ENCODE measurements at regions not wholly inside any gene's neighbourhood (a gene's known extent, or its start where the extent isn't known, plus 50 kb on each side); places are given as distances from the start of the nearest gene placed in this dataset.

GRCh38 chr1:83813576-83813975 is 185.4 kb downstream of the TTLL7 start:
- Mint-ChIP-seq H3K4me1 (no peaks in the 10 kb centered on the region), H3K36me3 (peaks cover 6% of the 10 kb centered on the region), H3K27me3 (no peaks in the 10 kb centered on the region), H3K27ac (no peak overlapping the region), H3K4me3 (no peak overlapping the region), H3K9me3 (no peaks in the 10 kb centered on the region)
- no peaks in the 10 kb centered on the region for H3K27me3 ChIP-seq (replicated peaks in 1 of 2; ENCODE audit: control insufficient read depth in 2 of 2, extremely low read depth in 1 of 2, insufficient read depth in 2 of 2, low read length in 1 of 2)
- POLR2A ChIA-PET, result no interaction called here
- no peaks in the 10 kb centered on the region for H3K36me3 ChIP-seq (ENCODE audit: control insufficient read depth in 2 of 2, extremely low read depth in 1 of 2, insufficient read depth in 1 of 2, low read length in 1 of 2)
- no peaks in the 10 kb centered on the region for H3K9me3 ChIP-seq
- no peak overlapping the region for H3K4me3 ChIP-seq (ENCODE audit: control insufficient read depth in 1 of 2, extremely low read depth in 1 of 2, low read length in 1 of 2)
- CTCF ChIA-PET, result no interaction called here
- 100% methylated on average over 2 of the region's 4 CpGs for WGBS (ENCODE audit: insufficient coverage)
- ATAC-seq (replicated peaks in 1 of 4) (no peak), DNase-seq (no peak)
- no peak overlapping the region for H3K27ac ChIP-seq (ENCODE audit: low read length)
- no peaks in the 10 kb centered on the region for H3K4me1 ChIP-seq (ENCODE audit: control insufficient read depth in 1 of 2, extremely low read depth in 1 of 2, insufficient read depth in 2 of 2, low read length in 2 of 2)

- POLR2A ChIA-PET, result no interaction called here
- Mint-ChIP-seq H3K27ac (no peak overlapping the region), H3K4me3 (no peak overlapping the region), H3K9me3 (no peaks in the 10 kb centered on the region), H3K4me1 (no peaks in the 10 kb centered on the region), H3K27me3 (no peaks in the 10 kb centered on the region), H3K36me3 (no peaks in the 10 kb centered on the region)
- H3K36me3 ChIP-seq (ENCODE audit: control insufficient read depth in 2 of 2, extremely low read depth in 1 of 2, insufficient read depth in 1 of 2, low read length in 1 of 2), result no peaks in the 10 kb centered on the region
- H3K4me1 ChIP-seq (ENCODE audit: control insufficient read depth in 1 of 2, extremely low read depth in 1 of 2, insufficient read depth in 2 of 2, low read length in 2 of 2), result no peaks in the 10 kb centered on the region
- WGBS (ENCODE audit: insufficient coverage), result 100% methylated on average over 2 of the region's 4 CpGs
- no peak overlapping the region for H3K4me3 ChIP-seq (ENCODE audit: control insufficient read depth in 1 of 2, extremely low read depth in 1 of 2, low read length in 1 of 2)
- ATAC-seq (replicated peaks in 1 of 4), result no peak
- CTCF ChIA-PET, result no interaction called here
- H3K27me3 ChIP-seq (replicated peaks in 1 of 2; ENCODE audit: control insufficient read depth in 2 of 2, extremely low read depth in 1 of 2, insufficient read depth in 2 of 2, low read length in 1 of 2), result no peaks in the 10 kb centered on the region
- no peak overlapping the region for H3K27ac ChIP-seq (ENCODE audit: low read length)
- H3K9me3 ChIP-seq, result no peaks in the 10 kb centered on the region
- no peak for DNase-seq
These were observed 188.8 kb downstream of the TTLL7 start for GRCh38 chr1:83810144-83810543.

- POLR2A ChIA-PET, result no interaction called here
- Histone ChIP-seq H3K4me3 (ENCODE audit: control insufficient read depth in 1 of 2, extremely low read depth in 1 of 2, low read length in 1 of 2) (no peak overlapping the region), H3K27me3 (replicated peaks in 1 of 2; ENCODE audit: control insufficient read depth in 2 of 2, extremely low read depth in 1 of 2, insufficient read depth in 2 of 2, low read length in 1 of 2) (no peaks in the 10 kb centered on the region)
These were observed 190.4 kb downstream of the TTLL7 start for GRCh38 chr1:83808536-83808935.

GRCh38 chr1:83807821-83808220 is 191.1 kb downstream of the TTLL7 start:
- H3K27me3 ChIP-seq (replicated peaks in 1 of 2; ENCODE audit: control insufficient read depth in 2 of 2, extremely low read depth in 1 of 2, insufficient read depth in 2 of 2, low read length in 1 of 2), result no peaks in the 10 kb centered on the region
- POLR2A ChIA-PET, result no interaction called here

More at GRCh38 chr1:83808536-83808935, 190.4 kb downstream of the TTLL7 start:
- CTCF ChIA-PET, result interaction anchor here in 1 of 2 donors (0.6 kb wide), 1 partner anchor 661 kb away, joined by 3 read pairs; no protein-coding TSS in a partner anchor
- H3K36me3 Mint-ChIP-seq, result no peaks in the 10 kb centered on the region
- no peaks in the 10 kb centered on the region for H3K9me3 Mint-ChIP-seq
- Histone ChIP-seq H3K9me3 (no peaks in the 10 kb centered on the region), H3K4me1 (ENCODE audit: control insufficient read depth in 1 of 2, extremely low read depth in 1 of 2, insufficient read depth in 2 of 2, low read length in 2 of 2) (no peaks in the 10 kb centered on the region), H3K27ac (ENCODE audit: low read length) (no peak overlapping the region), H3K36me3 (ENCODE audit: control insufficient read depth in 2 of 2, extremely low read depth in 1 of 2, insufficient read depth in 1 of 2, low read length in 1 of 2) (no peaks in the 10 kb centered on the region)
- no peak overlapping the region for H3K27ac Mint-ChIP-seq
- DNase-seq (no peak), ATAC-seq (replicated peaks in 1 of 4) (no peak)
- H3K27me3 Mint-ChIP-seq, result no peaks in the 10 kb centered on the region
- H3K4me1 Mint-ChIP-seq, result no peaks in the 10 kb centered on the region
- no peak overlapping the region for H3K4me3 Mint-ChIP-seq

GRCh38 chr1:83807231-83807630 is 191.7 kb downstream of the TTLL7 start:
- no CpG with 5 or more reads among the region's 1 CpG for WGBS (ENCODE audit: insufficient coverage)
- no peak overlapping the region for H3K27ac Mint-ChIP-seq
- Histone ChIP-seq H3K4me1 (ENCODE audit: control insufficient read depth in 1 of 2, extremely low read depth in 1 of 2, insufficient read depth in 2 of 2, low read length in 2 of 2) (no peaks in the 10 kb centered on the region), H3K4me3 (ENCODE audit: control insufficient read depth in 1 of 2, extremely low read depth in 1 of 2, low read length in 1 of 2) (no peak overlapping the region), H3K36me3 (ENCODE audit: control insufficient read depth in 2 of 2, extremely low read depth in 1 of 2, insufficient read depth in 1 of 2, low read length in 1 of 2) (no peaks in the 10 kb centered on the region), H3K27me3 (replicated peaks in 1 of 2; ENCODE audit: control insufficient read depth in 2 of 2, extremely low read depth in 1 of 2, insufficient read depth in 2 of 2, low read length in 1 of 2) (no peaks in the 10 kb centered on the region), H3K9me3 (no peaks in the 10 kb centered on the region), H3K27ac (ENCODE audit: low read length) (no peak overlapping the region)
- H3K27me3 Mint-ChIP-seq, result no peaks in the 10 kb centered on the region
- ChIA-PET CTCF (no interaction called here), POLR2A (no interaction called here)
- no peaks in the 10 kb centered on the region for H3K36me3 Mint-ChIP-seq
- H3K9me3 Mint-ChIP-seq, result no peaks in the 10 kb centered on the region
- no peaks in the 10 kb centered on the region for H3K4me1 Mint-ChIP-seq
- no peak for DNase-seq
- ATAC-seq (replicated peaks in 1 of 4), result no peak
- no peak overlapping the region for H3K4me3 Mint-ChIP-seq

More at GRCh38 chr1:83807821-83808220, 191.1 kb downstream of the TTLL7 start:
- Histone ChIP-seq H3K4me1 (ENCODE audit: control insufficient read depth in 1 of 2, extremely low read depth in 1 of 2, insufficient read depth in 2 of 2, low read length in 2 of 2) (no peaks in the 10 kb centered on the region), H3K4me3 (ENCODE audit: control insufficient read depth in 1 of 2, extremely low read depth in 1 of 2, low read length in 1 of 2) (no peak overlapping the region), H3K36me3 (ENCODE audit: control insufficient read depth in 2 of 2, extremely low read depth in 1 of 2, insufficient read depth in 1 of 2, low read length in 1 of 2) (no peaks in the 10 kb centered on the region), H3K9me3 (no peaks in the 10 kb centered on the region), H3K27ac (ENCODE audit: low read length) (no peak overlapping the region)
- no peaks in the 10 kb centered on the region for H3K27me3 Mint-ChIP-seq
- no peaks in the 10 kb centered on the region for H3K9me3 Mint-ChIP-seq
- no peak overlapping the region for H3K4me3 Mint-ChIP-seq
- no CpG with 5 or more reads among the region's 3 CpGs for WGBS (ENCODE audit: insufficient coverage)
- no peak for DNase-seq
- ATAC-seq (replicated peaks in 1 of 4), result no peak
- H3K4me1 Mint-ChIP-seq, result no peaks in the 10 kb centered on the region
- no peaks in the 10 kb centered on the region for H3K36me3 Mint-ChIP-seq
- CTCF ChIA-PET, result interaction anchor here in 1 of 2 donors (0.6 kb wide), 1 partner anchor 662 kb away, joined by 3 read pairs; no protein-coding TSS in a partner anchor
- H3K27ac Mint-ChIP-seq, result no peak overlapping the region

GRCh38 chr1:83805921-83806320 is 193.0 kb downstream of the TTLL7 start:
- no peak overlapping the region for H3K4me3 ChIP-seq (ENCODE audit: control insufficient read depth in 1 of 2, extremely low read depth in 1 of 2, low read length in 1 of 2)
- no peaks in the 10 kb centered on the region for H3K9me3 Mint-ChIP-seq
- H3K4me3 Mint-ChIP-seq, result no peak overlapping the region
- no peaks in the 10 kb centered on the region for H3K27me3 Mint-ChIP-seq
- no peaks in the 10 kb centered on the region for H3K4me1 ChIP-seq (ENCODE audit: control insufficient read depth in 1 of 2, extremely low read depth in 1 of 2, insufficient read depth in 2 of 2, low read length in 2 of 2)
- no peaks in the 10 kb centered on the region for H3K36me3 ChIP-seq (ENCODE audit: control insufficient read depth in 2 of 2, extremely low read depth in 1 of 2, insufficient read depth in 1 of 2, low read length in 1 of 2)
- H3K9me3 ChIP-seq, result no peaks in the 10 kb centered on the region
- 89% methylated on average over 4 of the region's 4 CpGs for WGBS (ENCODE audit: insufficient coverage)
- ATAC-seq (replicated peaks in 1 of 4) (no peak), DNase-seq (no peak)
- no peaks in the 10 kb centered on the region for H3K27me3 ChIP-seq (replicated peaks in 1 of 2; ENCODE audit: control insufficient read depth in 2 of 2, extremely low read depth in 1 of 2, insufficient read depth in 2 of 2, low read length in 1 of 2)
- POLR2A ChIA-PET, result no interaction called here
- no peak overlapping the region for H3K27ac ChIP-seq (ENCODE audit: low read length)
- H3K4me1 Mint-ChIP-seq, result no peaks in the 10 kb centered on the region
- no peak overlapping the region for H3K27ac Mint-ChIP-seq
- CTCF ChIA-PET, result no interaction called here
- H3K36me3 Mint-ChIP-seq, result no peaks in the 10 kb centered on the region

- DNase-seq (no peak), ATAC-seq (replicated peaks in 1 of 4) (no peak)
- no peaks in the 10 kb centered on the region for H3K27me3 ChIP-seq (replicated peaks in 1 of 2; ENCODE audit: control insufficient read depth in 2 of 2, extremely low read depth in 1 of 2, insufficient read depth in 2 of 2, low read length in 1 of 2)
- no peaks in the 10 kb centered on the region for H3K4me1 ChIP-seq (ENCODE audit: control insufficient read depth in 1 of 2, extremely low read depth in 1 of 2, insufficient read depth in 2 of 2, low read length in 2 of 2)
- H3K9me3 ChIP-seq, result no peaks in the 10 kb centered on the region
- no peak overlapping the region for H3K27ac ChIP-seq (ENCODE audit: low read length)
- no peaks in the 10 kb centered on the region for H3K36me3 ChIP-seq (ENCODE audit: control insufficient read depth in 2 of 2, extremely low read depth in 1 of 2, insufficient read depth in 1 of 2, low read length in 1 of 2)
- POLR2A ChIA-PET, result no interaction called here
- Mint-ChIP-seq H3K9me3 (no peaks in the 10 kb centered on the region), H3K4me1 (no peaks in the 10 kb centered on the region), H3K27me3 (no peaks in the 10 kb centered on the region), H3K4me3 (no peak overlapping the region), H3K36me3 (peaks cover 3% of the 10 kb centered on the region), H3K27ac (no peak overlapping the region)
- CTCF ChIA-PET, result no interaction called here
- WGBS (ENCODE audit: insufficient coverage), result 73% methylated on average over 6 of the region's 8 CpGs
- H3K4me3 ChIP-seq (ENCODE audit: control insufficient read depth in 1 of 2, extremely low read depth in 1 of 2, low read length in 1 of 2), result no peak overlapping the region
These were observed 196.3 kb downstream of the TTLL7 start for GRCh38 chr1:83802460-83803152.

All from T-cell (primary cell).